HepG2 (cell line): ENCODE measurements at regions not wholly inside any gene's neighbourhood (a gene's known extent, or its start where the extent isn't known, plus 50 kb on each side); places are given as distances from the start of the nearest gene placed in this dataset.

Experiments
- ATAC-seq: fragments of 200-7000 bp; cut with Tn5 transposase; 3 replicates; pipeline ENCODE4 v1.9.1; 2020; ENCODE audit warnings: mild to moderate bottlenecking, moderate library complexity
- BruUV-seq: library from RNA; stranded (reverse); fragments of 400-500 nt; replicated peaks from 2 replicates; lab custom pipeline; 2021; lab: Mats Ljungman, UMichigan
- CTCF ChIA-PET: fragments of 300-600 bp; formaldehyde crosslinking; extraction: SDS; loops from one replicate; lab custom pipeline; 2021; ENCODE audit warnings: low total read pairs, inconsistent platforms, low intra/inter-chr PET ratio; lab: Yijun Ruan, JAX
- POLR2A ChIA-PET: fragments of 350-600 bp; sonication (Branson Sonifier 250); formaldehyde crosslinking; loops from one replicate; lab custom pipeline; 2020; ENCODE audit warnings: antibody characterized with exemption, inconsistent platforms; lab: Yijun Ruan, JAX
- DNase-seq: peaks from one replicate; pipeline ENCODE4 v3.0.0-alpha.2; 2015; ENCODE audit warnings: low spot score
- FAIRE-seq: peaks from 3 replicates; lab custom pipeline; 2011; peaks lifted over from hg19 to GRCh38; lab: Jason Lieb, UNC
- H2AFZ ChIP-seq: one replicate; pipeline ENCODE4 v1.6.1; 2011; ENCODE audit warnings: low read length, inconsistent platforms
- H3K27ac ChIP-seq: fragments of 300-600 bp; 3 replicates; pipeline ENCODE4 v1.8.0; 2011; ENCODE audit warnings: mixed run types, mild to moderate bottlenecking, mixed read lengths, low read length, inconsistent platforms; ENCODE audit not compliant: insufficient read depth; ENCODE audit errors: extremely low read length
- H3K27me3 ChIP-seq, 2 experiments: fragments of 200-600 bp in 1 of 2; 2 replicates in 1 of 2; 3 replicates in 1 of 2; pipeline versions ENCODE4 v1.6.0 to v1.8.0; 2011; ENCODE audit warnings: low read length in 2 of 2, mild to moderate bottlenecking in 2 of 2, moderate library complexity in 2 of 2, inconsistent platforms in 1 of 2; ENCODE audit not compliant: insufficient read depth in 2 of 2, control insufficient read depth in 1 of 2
- H3K36me3 ChIP-seq, 2 experiments: fragments of 200-600 bp in 1 of 2; replicated peaks in 1 of 2; 2 replicates in 1 of 2; 3 replicates in 1 of 2; pipeline versions ENCODE4 v1.5.1 to v1.8.0; 2011; ENCODE audit warnings: low read length in 2 of 2, inconsistent platforms in 1 of 2; ENCODE audit not compliant: insufficient read depth in 2 of 2, control insufficient read depth in 1 of 2
- H3K4me1 ChIP-seq: 2 replicates; pipeline ENCODE4 v1.5.1; 2012; ENCODE audit warnings: low read length, inconsistent platforms; ENCODE audit not compliant: insufficient read depth
- H3K4me2 ChIP-seq: 2 replicates; pipeline ENCODE4 v1.6.0; 2011; ENCODE audit warnings: low read depth, low read length, inconsistent platforms
- H3K4me3 ChIP-seq, 3 experiments: fragments of 200-600 bp in 1 of 3; sonication (generic), shearing (Covaris generic) in 1 of 3; replicated peaks in 1 of 3; 2 replicates each; pipeline ENCODE4 v1.5.1; 2011 to 2016; ENCODE audit warnings: low read length in 3 of 3, inconsistent platforms in 2 of 3, low read depth in 2 of 3, mild to moderate bottlenecking in 2 of 3, control low read depth in 1 of 3, mixed read lengths in 1 of 3; ENCODE audit not compliant: insufficient read depth in 1 of 3
- H3K79me2 ChIP-seq: one replicate; pipeline ENCODE4 v1.6.1; 2011; ENCODE audit warnings: low read length, inconsistent platforms; ENCODE audit not compliant: insufficient read depth
- H3K9ac ChIP-seq: 2 replicates; pipeline ENCODE4 v1.6.0; 2011; ENCODE audit warnings: mild to moderate bottlenecking, low read depth, low read length, inconsistent platforms; ENCODE audit not compliant: insufficient read depth
- H3K9me3 ChIP-seq: 2 replicates; pipeline ENCODE4 v1.5.1; 2012; ENCODE audit warnings: mild to moderate bottlenecking, low read length
- H4K20me1 ChIP-seq: 2 replicates; pipeline ENCODE4 v1.6.0; 2011; ENCODE audit warnings: inconsistent platforms, mild to moderate bottlenecking, low read length, moderate library complexity; ENCODE audit not compliant: insufficient read depth
- ATF7 ChIP-seq, 2 experiments: fragments of 450-650 bp in 1 of 2; sonication (generic) in 1 of 2; formaldehyde crosslinking in 1 of 2; IDR thresholded peaks; 2 replicates each; pipeline versions ENCODE4 v1.4.0 to v1.6.1; 2016 to 2020; ENCODE audit warnings: antibody characterized with exemption in 1 of 2, mild to moderate bottlenecking in 1 of 2, missing genetic modification reagents in 1 of 2
- BATF2 ChIP-seq: sonication (generic); formaldehyde crosslinking; IDR thresholded peaks from 2 replicates; pipeline ENCODE4 v1.8.0; 2022; ENCODE audit warnings: mild to moderate bottlenecking, missing genetic modification reagents, moderate library complexity
- CREB1 ChIP-seq, 2 experiments: fragments of 450-650 bp in 1 of 2; IDR thresholded peaks; 2 replicates each; pipeline ENCODE4 v1.6.1; 2016 to 2017; ENCODE audit warnings: control low read depth in 1 of 2, mild to moderate bottlenecking in 1 of 2, missing compliant biosample characterization in 1 of 2, missing genetic modification characterization in 1 of 2
- HIC2 ChIP-seq: sonication (generic); formaldehyde crosslinking; IDR thresholded peaks from 2 replicates; pipeline ENCODE4 v1.9.0; 2022; ENCODE audit warnings: low read depth, missing genetic modification reagents
- HOXA7 ChIP-seq: sonication (generic); formaldehyde crosslinking; IDR thresholded peaks from 2 replicates; pipeline ENCODE4 v1.8.1; 2022; ENCODE audit warnings: mild to moderate bottlenecking, missing genetic modification reagents, moderate library complexity
- KDM2A ChIP-seq: sonication (generic); formaldehyde crosslinking; IDR thresholded peaks from 2 replicates; pipeline ENCODE4 v1.4.0; 2020; ENCODE audit warnings: low read depth, missing genetic modification reagents, borderline replicate concordance
- PCBP2 ChIP-seq: fragments of 200-400 bp; formaldehyde crosslinking; optimal IDR thresholded peaks from 2 replicates; pipeline ENCODE3; 2018; ENCODE audit warnings: low read length, low read depth; ENCODE audit not compliant: poor library complexity, severe bottlenecking
- ZBTB8A ChIP-seq: sonication (generic); formaldehyde crosslinking; IDR thresholded peaks from 2 replicates; pipeline ENCODE4 v1.4.0; 2020; ENCODE audit warnings: mild to moderate bottlenecking, low read depth, missing genetic modification reagents, borderline replicate concordance
- ZC3H13 ChIP-seq: sonication (generic); formaldehyde crosslinking; IDR thresholded peaks from 2 replicates; pipeline ENCODE4 v1.8.1; 2023; ENCODE audit warnings: mild to moderate bottlenecking, missing genetic modification reagents, moderate library complexity
- ZFP36L1 ChIP-seq: sonication (generic); formaldehyde crosslinking; IDR thresholded peaks from 2 replicates; pipeline ENCODE4 v1.8.0; 2022; ENCODE audit warnings: mild to moderate bottlenecking, missing genetic modification reagents, moderate library complexity
- ZFP90 ChIP-seq: sonication (generic); formaldehyde crosslinking; IDR thresholded peaks from 2 replicates; pipeline ENCODE4 v1.8.0; 2022; ENCODE audit warnings: missing genetic modification reagents, mild to moderate bottlenecking, inconsistent platforms, borderline replicate concordance
- ZNF253 ChIP-seq: sonication (generic); formaldehyde crosslinking; IDR thresholded peaks from 2 replicates; pipeline ENCODE4 v1.8.0; 2022; ENCODE audit warnings: mild to moderate bottlenecking, missing genetic modification reagents, borderline replicate concordance
- ZNF33A ChIP-seq: sonication (generic); formaldehyde crosslinking; IDR thresholded peaks from 2 replicates; pipeline ENCODE4 v1.5.1; 2020; ENCODE audit warnings: missing genetic modification reagents, mild to moderate bottlenecking, moderate library complexity, borderline replicate concordance
- ZNF460 ChIP-seq: sonication (generic); formaldehyde crosslinking; IDR thresholded peaks from 2 replicates; pipeline ENCODE4 v1.5.1; 2020; ENCODE audit warnings: missing genetic modification reagents, mild to moderate bottlenecking, borderline replicate concordance
- ZNF543 ChIP-seq: sonication (generic); formaldehyde crosslinking; IDR thresholded peaks from 2 replicates; pipeline ENCODE4 v1.4.0; 2020; ENCODE audit warnings: mild to moderate bottlenecking, missing genetic modification reagents
- ZNF737 ChIP-seq: sonication (generic); formaldehyde crosslinking; IDR thresholded peaks from 2 replicates; pipeline ENCODE4 v1.5.0; 2020; ENCODE audit warnings: missing genetic modification reagents, mild to moderate bottlenecking, borderline replicate concordance
- ZNF740 ChIP-seq: sonication (generic); formaldehyde crosslinking; IDR thresholded peaks from 2 replicates; pipeline ENCODE4 v1.4.0; 2020; ENCODE audit warnings: missing genetic modification reagents
- WGBS: methylation state at CpG from one replicate; pipeline ENCODE4 v1.1.6; 2017; ENCODE audit warnings: low lambda C conversion rate; 5-methylcytosine and 5-hydroxymethylcytosine counted together
- in situ Hi-C: cut with HindIII; loops from 2 replicates; pipeline ENCODE4 v1.10.0; 2017; ENCODE audit warnings: low pct_unique_long_range_greater_than_20kb; ENCODE audit not compliant: extremely low pct_ligation_motif_present
- intact Hi-C: fragments of 100-400 bp; cut with micrococcal nuclease; formaldehyde crosslinking; loops from one replicate; pipeline ENCODE4 v1.10.0; 2022; ENCODE audit not compliant: unreplicated experiment

- in situ Hi-C loops (no loop called here), intact Hi-C loops (loop anchor here (10.0 kb wide), 1 partner anchor 195 kb away; no protein-coding TSS in a partner anchor)
- no peak for FAIRE-seq
- H3K79me2 ChIP-seq, result no peaks in the 10 kb centered on the region
- no peak overlapping the region for H3K27ac ChIP-seq
- peak; percentile 83 for TF ChIP-seq ATF7 (IDR thresholded peaks at IDR 0.05)
- TF ChIP-seq ATF7 (CRISPR knock-in tag; IDR thresholded peaks at IDR 0.05), result no peak
- peak; percentile 36 for TF ChIP-seq CREB1 (IDR thresholded peaks at IDR 0.05)
- TF ChIP-seq CREB1 (CRISPR knock-in tag; IDR thresholded peaks at IDR 0.05), result no peak
- TF ChIP-seq ZNF737, result no peak
- H4K20me1 ChIP-seq, result no peaks in the 10 kb centered on the region
- no peak overlapping the region for H2AFZ ChIP-seq
- WGBS, result under 1% methylated on average over 4 of the region's 4 CpGs
- no peak overlapping the region for H3K4me2 ChIP-seq
- no peaks in the 10 kb centered on the region for H3K27me3 ChIP-seq
- no peak overlapping the region for H3K4me3 ChIP-seq
- BruUV-seq, result no TSS peak
- ChIA-PET POLR2A (no interaction called here), CTCF (no interaction called here)
- no peak for ATAC-seq
- no peaks in the 10 kb centered on the region for H3K36me3 ChIP-seq
- DNase-seq, result no peak
- no peak overlapping the region for H3K9ac ChIP-seq
- no peaks in the 10 kb centered on the region for H3K4me1 ChIP-seq
- H3K9me3 ChIP-seq, result no peaks in the 10 kb centered on the region
Measured at GRCh38 chr5:110869927-110870326, 131.1 kb downstream of the SLC25A46 start.

GRCh38 chr5:110872200-110872599 lies 133.4 kb downstream of the SLC25A46 start:
- no peak overlapping the region for H3K4me3 ChIP-seq
- no peak for FAIRE-seq
- no CpG with 5 or more reads among the region's 15 CpGs for WGBS
- no peaks in the 10 kb centered on the region for H3K36me3 ChIP-seq
- in situ Hi-C loops, result no loop called here
- no peaks in the 10 kb centered on the region for H3K4me1 ChIP-seq
- no peaks in the 10 kb centered on the region for H3K9me3 ChIP-seq
- ChIA-PET POLR2A (no interaction called here), CTCF (no interaction called here)
- no TSS peak for BruUV-seq
- H3K79me2 ChIP-seq, result no peaks in the 10 kb centered on the region
- intact Hi-C loops, result no loop called here
- DNase-seq, result no peak
- no peak overlapping the region for H3K4me2 ChIP-seq
- ATAC-seq, result no peak
- H4K20me1 ChIP-seq, result no peaks in the 10 kb centered on the region
- no peak overlapping the region for H3K27ac ChIP-seq
- no peaks in the 10 kb centered on the region for H3K27me3 ChIP-seq
- no peak overlapping the region for H2AFZ ChIP-seq
- no peak overlapping the region for H3K9ac ChIP-seq
- no peak for TF ChIP-seq HIC2 (CRISPR knock-in tag)
- no peak for TF ChIP-seq ZC3H13 (CRISPR knock-in tag)
- TF ChIP-seq HOXA7 (CRISPR knock-in tag), result no peak
- no peak for TF ChIP-seq ZNF253 (CRISPR knock-in tag)
- TF ChIP-seq ZBTB8A (CRISPR knock-in tag), result no peak
- no peak for TF ChIP-seq KDM2A (CRISPR knock-in tag)
- TF ChIP-seq ZNF460 (CRISPR knock-in tag), result no peak
- no peak for TF ChIP-seq ZNF543
- no peak for TF ChIP-seq PCBP2
- no peak for TF ChIP-seq ZNF33A (CRISPR knock-in tag)
- TF ChIP-seq ZNF740 (CRISPR knock-in tag), result no peak
- TF ChIP-seq ZFP36L1 (CRISPR knock-in tag), result no peak
- no peak for TF ChIP-seq BATF2 (CRISPR knock-in tag)
- no peak for TF ChIP-seq ZFP90 (CRISPR knock-in tag)
